ENCODE measurements at regions not wholly inside any gene's neighbourhood (a gene's known extent, or its start where the extent isn't known, plus 50 kb on each side); places are given as distances from the start of the nearest gene placed in this dataset.

DNA sequence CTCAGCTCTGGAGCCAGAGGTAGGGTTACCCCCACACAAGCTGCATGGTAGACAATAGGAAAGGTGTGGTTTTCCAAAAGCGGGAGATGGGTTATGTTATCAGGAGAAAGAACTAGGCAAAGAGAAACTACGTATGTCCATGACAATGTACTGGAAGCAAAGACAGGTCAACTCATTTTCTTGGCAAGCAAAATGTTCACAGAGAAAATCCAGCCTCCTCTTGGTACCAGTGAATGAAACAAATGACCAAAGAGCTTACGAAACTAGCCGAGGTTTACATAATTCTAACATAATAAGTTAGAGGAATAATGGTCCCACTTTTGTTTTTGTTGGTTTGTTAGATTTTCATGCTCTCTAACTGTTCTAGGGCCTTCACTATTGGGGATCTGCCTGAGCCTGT, 338.1 kb upstream of the TGFBR2 start (continued):
- TF ChIP-seq ZNF423 (CRISPR knock-in tag; IDR thresholded peaks at IDR 0.05) (no peak), ATF2 (CRISPR knock-in tag; IDR thresholded peaks at IDR 0.05; ENCODE audit: borderline replicate concordance, low read depth) (no peak), SOX15 (CRISPR knock-in tag; IDR thresholded peaks at IDR 0.05) (no peak)
- TF ChIP-seq, protein P1, sequence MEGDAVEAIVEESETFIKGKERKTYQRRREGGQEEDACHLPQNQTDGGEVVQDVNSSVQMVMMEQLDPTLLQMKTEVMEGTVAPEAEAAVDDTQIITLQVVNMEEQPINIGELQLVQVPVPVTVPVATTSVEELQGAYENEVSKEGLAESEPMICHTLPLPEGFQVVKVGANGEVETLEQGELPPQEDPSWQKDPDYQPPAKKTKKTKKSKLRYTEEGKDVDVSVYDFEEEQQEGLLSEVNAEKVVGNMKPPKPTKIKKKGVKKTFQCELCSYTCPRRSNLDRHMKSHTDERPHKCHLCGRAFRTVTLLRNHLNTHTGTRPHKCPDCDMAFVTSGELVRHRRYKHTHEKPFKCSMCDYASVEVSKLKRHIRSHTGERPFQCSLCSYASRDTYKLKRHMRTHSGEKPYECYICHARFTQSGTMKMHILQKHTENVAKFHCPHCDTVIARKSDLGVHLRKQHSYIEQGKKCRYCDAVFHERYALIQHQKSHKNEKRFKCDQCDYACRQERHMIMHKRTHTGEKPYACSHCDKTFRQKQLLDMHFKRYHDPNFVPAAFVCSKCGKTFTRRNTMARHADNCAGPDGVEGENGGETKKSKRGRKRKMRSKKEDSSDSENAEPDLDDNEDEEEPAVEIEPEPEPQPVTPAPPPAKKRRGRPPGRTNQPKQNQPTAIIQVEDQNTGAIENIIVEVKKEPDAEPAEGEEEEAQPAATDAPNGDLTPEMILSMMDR (IDR thresholded peaks at IDR 0.05), result no peak

DNA sequence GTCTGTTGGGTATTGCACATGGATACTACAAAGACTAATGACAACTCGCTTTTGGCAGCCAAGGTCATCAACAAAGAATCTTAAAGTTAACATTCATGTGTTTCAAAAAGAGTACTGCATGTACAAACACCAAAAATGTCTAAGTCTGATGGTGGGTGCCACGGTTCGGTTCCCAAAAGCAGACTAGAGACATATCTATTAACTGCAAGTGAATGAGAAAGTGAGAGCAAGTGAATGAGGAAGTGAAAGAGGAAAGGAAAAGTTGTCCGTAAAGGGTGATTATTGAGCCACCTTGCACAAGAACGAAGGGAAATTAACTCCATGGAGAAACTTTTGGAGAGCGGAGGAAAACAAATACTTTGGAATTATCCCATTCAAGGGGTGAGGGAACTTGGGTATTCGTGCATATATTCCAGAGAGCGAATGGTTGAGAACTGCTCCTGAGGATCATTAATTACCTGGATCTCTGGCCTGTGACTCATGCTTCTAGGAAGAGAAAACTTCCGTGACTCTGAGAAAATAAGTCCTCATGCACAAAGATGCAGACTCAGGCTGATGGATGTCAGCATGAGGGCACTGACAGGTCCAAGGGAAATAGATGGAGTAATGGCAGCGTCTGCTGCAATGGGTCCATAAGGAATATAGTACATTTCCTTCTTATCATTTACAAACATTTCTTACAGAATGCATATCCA, 336.5 kb upstream of the TGFBR2 start:
- Mint-ChIP-seq H3K27me3 (ENCODE audit: low read depth) (peaks cover 4% of the 10 kb centered on the region; the same call in 1 of the 2 replicates), H3K9me3 (peaks cover 16% of the 10 kb centered on the region), H3K27ac (no peak overlapping the region), H3K36me3 (peaks cover 4% of the 10 kb centered on the region; the same call in 1 of the 2 replicates), H3K4me1 (peaks cover 13% of the 10 kb centered on the region), H3K4me3 (no peak overlapping the region)
- ChIA-PET CTCF (no interaction called here), POLR2A (no interaction called here)
- ATAC-seq (no peak), DNase-seq (ENCODE audit: low spot score) (no peak)
- TF ChIP-seq TEAD1 (CRISPR knock-in tag; IDR thresholded peaks at IDR 0.05) (no peak), ZNF532 (CRISPR knock-in tag; IDR thresholded peaks at IDR 0.05; ENCODE audit: borderline replicate concordance) (no peak), ATF2 (CRISPR knock-in tag; IDR thresholded peaks at IDR 0.05; ENCODE audit: borderline replicate concordance, low read depth) (no peak), ZNF416 (CRISPR knock-in tag; IDR thresholded peaks at IDR 0.05) (no peak), JAZF1 (CRISPR knock-in tag; IDR thresholded peaks at IDR 0.05) (no peak)
- TF ChIP-seq, protein P2, sequence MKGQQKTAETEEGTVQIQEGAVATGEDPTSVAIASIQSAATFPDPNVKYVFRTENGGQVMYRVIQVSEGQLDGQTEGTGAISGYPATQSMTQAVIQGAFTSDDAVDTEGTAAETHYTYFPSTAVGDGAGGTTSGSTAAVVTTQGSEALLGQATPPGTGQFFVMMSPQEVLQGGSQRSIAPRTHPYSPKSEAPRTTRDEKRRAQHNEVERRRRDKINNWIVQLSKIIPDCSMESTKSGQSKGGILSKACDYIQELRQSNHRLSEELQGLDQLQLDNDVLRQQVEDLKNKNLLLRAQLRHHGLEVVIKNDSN (CRISPR knock-in tag; IDR thresholded peaks at IDR 0.05), result no peak

GRCh38 chr3:30271781-30272180, 334.6 kb upstream of the TGFBR2 start:
- H3K9me3 Mint-ChIP-seq, result peaks cover 24% of the 10 kb centered on the region
- H3K27me3 Mint-ChIP-seq (ENCODE audit: low read depth), result peaks cover 6% of the 10 kb centered on the region; the same call in 1 of the 2 replicates
- ATAC-seq (no peak), DNase-seq (ENCODE audit: low spot score) (no peak)
- no peak overlapping the region for H3K27ac Mint-ChIP-seq
- ChIA-PET CTCF (no interaction called here), POLR2A (no interaction called here)
- peaks cover 18% of the 10 kb centered on the region for H3K36me3 Mint-ChIP-seq
- peaks cover 6% of the 10 kb centered on the region for H3K4me1 Mint-ChIP-seq
- no peak overlapping the region for H3K4me3 Mint-ChIP-seq
- no peak for TF ChIP-seq HMGXB4 (CRISPR knock-in tag; IDR thresholded peaks at IDR 0.05)
- TF ChIP-seq, protein P3, sequence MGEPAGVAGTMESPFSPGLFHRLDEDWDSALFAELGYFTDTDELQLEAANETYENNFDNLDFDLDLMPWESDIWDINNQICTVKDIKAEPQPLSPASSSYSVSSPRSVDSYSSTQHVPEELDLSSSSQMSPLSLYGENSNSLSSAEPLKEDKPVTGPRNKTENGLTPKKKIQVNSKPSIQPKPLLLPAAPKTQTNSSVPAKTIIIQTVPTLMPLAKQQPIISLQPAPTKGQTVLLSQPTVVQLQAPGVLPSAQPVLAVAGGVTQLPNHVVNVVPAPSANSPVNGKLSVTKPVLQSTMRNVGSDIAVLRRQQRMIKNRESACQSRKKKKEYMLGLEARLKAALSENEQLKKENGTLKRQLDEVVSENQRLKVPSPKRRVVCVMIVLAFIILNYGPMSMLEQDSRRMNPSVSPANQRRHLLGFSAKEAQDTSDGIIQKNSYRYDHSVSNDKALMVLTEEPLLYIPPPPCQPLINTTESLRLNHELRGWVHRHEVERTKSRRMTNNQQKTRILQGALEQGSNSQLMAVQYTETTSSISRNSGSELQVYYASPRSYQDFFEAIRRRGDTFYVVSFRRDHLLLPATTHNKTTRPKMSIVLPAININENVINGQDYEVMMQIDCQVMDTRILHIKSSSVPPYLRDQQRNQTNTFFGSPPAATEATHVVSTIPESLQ (CRISPR knock-in tag; IDR thresholded peaks at IDR 0.05), result no peak
- no peak for TF ChIP-seq TEAD1 (CRISPR knock-in tag; IDR thresholded peaks at IDR 0.05)
- TF ChIP-seq SMAD4 (CRISPR knock-in tag; IDR thresholded peaks at IDR 0.05), result no peak
- no peak for TF ChIP-seq CREM (CRISPR knock-in tag; IDR thresholded peaks at IDR 0.05)
- TF ChIP-seq FOXP4 (CRISPR knock-in tag; IDR thresholded peaks at IDR 0.05), result no peak
- no peak for TF ChIP-seq IRF2 (CRISPR knock-in tag; IDR thresholded peaks at IDR 0.05; ENCODE audit: borderline replicate concordance, low read depth)
